AG04449 (cell line): ENCODE measurements at regions not wholly inside any gene's neighbourhood (a gene's known extent, or its start where the extent isn't known, plus 50 kb on each side); places are given as distances from the start of the nearest gene placed in this dataset.

Experiments used
- CTCF ChIA-PET: fragments of 350-600 bp; formaldehyde crosslinking; extraction: SDS; loops from one replicate; lab custom pipeline; 2021; ENCODE audit warnings: antibody characterized with exemption; lab: Yijun Ruan, JAX
- POLR2A ChIA-PET: fragments of 400-600, 350-600 bp; formaldehyde crosslinking; extraction: SDS; loops from one replicate; lab custom pipeline; 2020; ENCODE audit warnings: antibody characterized with exemption, inconsistent platforms; lab: Yijun Ruan, JAX
- DNase-seq: peaks from one replicate; pipeline ENCODE4 v3.0.0-alpha.2; 2010; ENCODE audit warnings: low read depth, low spot score
- H3K4me3 ChIP-seq: 2 replicates; pipeline ENCODE4 v1.5.1; 2011; ENCODE audit warnings: low read depth, mild to moderate bottlenecking, control low read depth, low read length
- TF ChIP-seq, protein P1 (sequence below): IDR thresholded peaks from one replicate; pipeline ENCODE4 v1.5.1; 2011; ENCODE audit warnings: mild to moderate bottlenecking, moderate library complexity, low read length, control low read depth, inconsistent platforms; ENCODE audit not compliant: insufficient read depth; ENCODE audit errors: missing control alignments

DNA sequence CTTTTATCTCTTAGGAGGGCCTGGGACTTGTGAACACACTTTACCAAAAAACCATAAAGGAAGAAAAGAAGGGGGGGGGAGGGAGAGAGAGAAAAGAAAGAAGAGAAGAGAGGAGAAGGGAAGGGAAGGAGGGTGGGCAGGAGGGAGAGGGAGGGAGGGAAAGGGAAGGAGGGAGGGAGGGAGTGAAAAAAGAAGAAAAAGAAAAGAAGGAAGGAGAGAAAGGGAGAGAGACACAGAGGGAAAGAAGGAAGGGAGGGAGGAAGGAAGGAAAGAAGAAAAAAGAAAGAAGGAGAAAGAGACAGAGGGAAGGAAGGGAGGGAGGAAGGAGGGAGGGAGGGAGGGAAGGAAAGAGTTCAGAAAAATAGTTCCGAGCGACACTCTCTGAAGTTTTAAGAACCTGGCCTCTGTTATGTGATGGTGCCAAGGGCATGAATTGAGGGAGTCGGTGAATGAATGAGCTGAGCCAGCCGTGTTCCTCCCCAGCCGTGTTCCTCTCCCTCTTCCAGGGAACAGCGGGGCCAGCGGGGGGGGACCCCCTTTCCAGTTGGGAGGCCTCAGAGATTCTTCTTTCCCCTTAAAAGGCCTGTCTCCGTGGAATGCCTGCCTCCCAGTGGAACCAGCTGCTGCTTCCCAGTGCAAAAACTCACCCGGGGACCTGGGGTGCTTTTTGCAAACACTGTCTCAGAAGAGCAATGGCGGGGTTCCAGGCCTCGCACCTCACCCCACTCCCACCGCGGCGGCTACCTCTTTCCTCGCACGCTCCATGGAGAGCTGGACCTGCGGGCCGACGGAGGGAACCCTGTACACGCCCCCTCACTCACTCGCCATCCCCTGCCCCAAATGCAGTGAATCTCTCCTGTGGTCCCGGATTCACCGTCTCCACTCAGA is 84.1 kb downstream of the FOXL3 start:
- no peak for DNase-seq
- no peak overlapping the region for H3K4me3 ChIP-seq
- ChIA-PET POLR2A (no interaction called here), CTCF (no interaction called here)
- TF ChIP-seq, protein P1, sequence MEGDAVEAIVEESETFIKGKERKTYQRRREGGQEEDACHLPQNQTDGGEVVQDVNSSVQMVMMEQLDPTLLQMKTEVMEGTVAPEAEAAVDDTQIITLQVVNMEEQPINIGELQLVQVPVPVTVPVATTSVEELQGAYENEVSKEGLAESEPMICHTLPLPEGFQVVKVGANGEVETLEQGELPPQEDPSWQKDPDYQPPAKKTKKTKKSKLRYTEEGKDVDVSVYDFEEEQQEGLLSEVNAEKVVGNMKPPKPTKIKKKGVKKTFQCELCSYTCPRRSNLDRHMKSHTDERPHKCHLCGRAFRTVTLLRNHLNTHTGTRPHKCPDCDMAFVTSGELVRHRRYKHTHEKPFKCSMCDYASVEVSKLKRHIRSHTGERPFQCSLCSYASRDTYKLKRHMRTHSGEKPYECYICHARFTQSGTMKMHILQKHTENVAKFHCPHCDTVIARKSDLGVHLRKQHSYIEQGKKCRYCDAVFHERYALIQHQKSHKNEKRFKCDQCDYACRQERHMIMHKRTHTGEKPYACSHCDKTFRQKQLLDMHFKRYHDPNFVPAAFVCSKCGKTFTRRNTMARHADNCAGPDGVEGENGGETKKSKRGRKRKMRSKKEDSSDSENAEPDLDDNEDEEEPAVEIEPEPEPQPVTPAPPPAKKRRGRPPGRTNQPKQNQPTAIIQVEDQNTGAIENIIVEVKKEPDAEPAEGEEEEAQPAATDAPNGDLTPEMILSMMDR = no peak

DNA sequence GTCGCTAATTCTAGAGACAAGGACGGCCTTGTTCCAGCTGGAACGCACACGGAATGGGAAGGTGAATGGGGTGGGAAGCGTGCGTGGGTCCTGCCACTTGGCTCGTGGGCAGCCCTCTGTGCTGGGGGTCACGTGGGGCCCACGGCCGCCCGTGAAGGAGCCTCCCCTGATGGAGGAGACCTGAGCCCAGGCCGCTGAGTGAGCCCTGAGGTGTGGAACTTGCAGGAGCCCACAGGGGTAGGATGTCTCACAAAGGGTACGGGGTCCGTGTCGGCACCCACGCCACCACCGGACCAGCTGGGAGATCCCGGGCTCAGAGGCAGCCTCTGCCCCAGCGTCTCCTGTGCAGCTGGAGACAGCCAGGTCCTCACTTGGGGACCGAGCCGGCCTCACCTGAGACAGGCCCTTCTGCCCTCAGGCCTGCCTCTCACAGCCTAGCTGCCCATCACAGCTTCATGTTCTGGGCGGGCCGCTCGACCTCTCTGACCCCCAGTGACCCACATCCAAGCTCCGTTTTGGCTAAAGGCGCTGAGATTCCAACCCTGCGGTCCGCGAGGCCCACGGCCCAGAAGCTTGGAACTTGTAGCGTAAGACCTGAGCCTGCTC is 84.8 kb downstream of the FOXL3 start:
- ChIA-PET POLR2A (no interaction called here), CTCF (no interaction called here)
- TF ChIP-seq, protein P1 = no peak
- DNase-seq = no peak
- no peak overlapping the region for H3K4me3 ChIP-seq

DNA sequence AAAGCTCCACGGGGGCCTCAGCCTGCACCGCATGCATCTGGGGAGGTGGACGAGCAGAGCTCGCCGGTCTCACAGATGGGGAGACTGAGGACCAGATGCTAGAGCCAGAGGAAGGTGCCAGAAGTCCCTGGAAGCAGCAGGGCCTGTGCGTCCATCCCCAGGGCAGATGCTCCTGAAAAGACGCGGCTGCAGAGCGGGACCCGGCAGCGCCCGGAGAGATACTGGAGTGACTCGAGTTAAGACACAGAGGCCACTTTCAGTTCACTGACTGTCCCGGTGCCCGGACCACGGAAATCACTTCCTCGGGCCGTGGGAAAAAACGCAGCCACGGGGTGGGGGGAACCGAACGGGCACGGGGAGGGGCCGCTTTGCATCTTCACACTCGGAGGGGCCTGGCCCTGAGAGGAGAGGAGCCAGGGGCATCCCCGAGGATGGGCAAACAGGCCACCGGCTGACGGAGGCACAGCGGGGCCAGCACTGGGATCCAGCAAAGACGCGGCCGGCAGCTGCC is 85.4 kb downstream of the FOXL3 start:
- TF ChIP-seq, protein P1 = no peak
- POLR2A ChIA-PET = no interaction called here
- H3K4me3 ChIP-seq = no peak overlapping the region
- no peak for DNase-seq
- CTCF ChIA-PET = no interaction called here

DNA sequence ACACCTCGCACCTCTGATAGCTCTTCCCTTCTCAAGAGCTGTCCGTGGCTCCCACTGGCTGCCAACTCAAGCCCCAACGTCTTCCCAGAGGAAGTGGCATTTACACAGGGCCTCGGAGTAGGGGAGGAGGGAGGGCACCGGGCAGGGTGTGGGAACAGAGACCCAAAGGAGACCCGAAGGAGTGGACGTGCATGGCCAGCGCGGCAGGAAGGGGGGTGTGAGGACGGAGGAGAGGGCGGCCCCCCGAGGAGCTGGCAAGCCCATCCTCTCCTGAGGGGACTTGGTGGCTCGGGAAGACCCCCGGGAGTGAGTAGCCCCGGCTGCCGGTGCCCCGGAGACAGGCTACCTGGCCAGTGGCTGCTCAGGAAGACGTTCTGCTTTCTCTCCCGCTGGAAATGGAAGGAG is 85.9 kb downstream of the FOXL3 start:
- TF ChIP-seq, protein P1 = no peak
- CTCF ChIA-PET = no interaction called here
- POLR2A ChIA-PET = no interaction called here
- H3K4me3 ChIP-seq = no peak overlapping the region
- DNase-seq = no peak

DNA sequence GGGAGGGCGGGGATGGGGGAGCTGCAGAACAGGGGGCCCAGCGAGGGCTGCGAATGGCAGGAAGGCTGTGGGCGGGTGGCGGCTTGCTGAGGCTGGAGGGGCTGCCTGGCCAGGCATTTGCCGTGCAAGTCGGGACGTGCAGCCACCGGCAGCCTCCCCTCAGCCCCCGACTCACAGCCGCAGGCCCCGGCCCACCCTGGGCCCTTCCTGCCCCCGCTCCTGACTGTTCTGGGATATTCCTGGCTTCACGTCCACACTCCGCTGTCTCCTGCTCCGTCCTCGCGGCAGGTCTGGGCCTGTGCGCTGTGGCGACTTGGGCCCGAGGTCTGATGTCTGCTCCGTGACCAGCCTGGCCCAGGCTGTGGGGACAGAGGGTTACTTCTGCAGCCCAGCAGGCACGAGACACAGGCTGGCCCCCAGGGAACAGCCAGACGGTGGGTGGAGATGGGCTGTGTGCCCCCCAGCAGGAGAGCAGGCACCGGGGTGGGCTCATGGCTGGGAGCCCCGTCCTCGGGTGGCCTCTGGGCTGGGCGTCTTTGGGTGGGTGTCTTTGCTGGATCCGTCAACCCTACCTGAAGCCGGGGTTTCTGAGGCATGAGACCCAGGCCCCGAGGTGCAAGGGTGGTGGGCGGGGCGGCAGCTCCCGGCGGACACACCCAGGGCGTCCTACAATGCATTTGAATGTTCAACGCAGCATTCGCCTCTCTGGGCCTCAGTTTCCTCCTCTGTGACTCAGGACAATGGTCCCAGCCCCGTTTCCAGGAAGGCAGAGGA is 86.5 kb downstream of the FOXL3 start:
- no peak overlapping the region for H3K4me3 ChIP-seq
- no peak for DNase-seq
- CTCF ChIA-PET = no interaction called here
- TF ChIP-seq, protein P1 = no peak
- POLR2A ChIA-PET = no interaction called here
